ENCODE measurements at regions not wholly inside any gene's neighbourhood (a gene's known extent, or its start where the extent isn't known, plus 50 kb on each side); places are given as distances from the start of the nearest gene placed in this dataset.
A peak's percentile ranks its signal among the peaks of the same experiment; 100 is the strongest.

- 66 to 78% methylated on average over 4 of the region's 4 CpGs for WGBS, 2 donors
- no peak for DNase-seq (ENCODE audit: low spot score in 2 of 2)
- intact Hi-C loops (cut with DNase I; ENCODE audit: low total_unique reads), result loop anchor here (10.0 kb wide), 1 partner anchor 206 kb away; no protein-coding TSS in a partner anchor
- TF ChIP-seq CTCF (IDR thresholded peaks at IDR 0.05), result no peak
- TF ChIP-seq POLR2A (IDR thresholded peaks at IDR 0.05), result no peak
- no peak overlapping the region for H3K4me3 ChIP-seq (ENCODE audit: low read depth, poor library complexity, severe bottlenecking)
These were observed 111.5 kb upstream of the ZNF366 start for GRCh38 chr5:72618708-72619107.

- TF ChIP-seq POLR2A (IDR thresholded peaks at IDR 0.05) (no peak), CTCF (IDR thresholded peaks at IDR 0.05) (no peak)
- intact Hi-C loops (cut with DNase I; ENCODE audit: low total_unique reads), result loop anchor here (10.0 kb wide), 1 partner anchor 210 kb away; no protein-coding TSS in a partner anchor
- H3K4me3 ChIP-seq (ENCODE audit: low read depth, poor library complexity, severe bottlenecking), result no peak overlapping the region
- DNase-seq (ENCODE audit: low spot score in 2 of 2), result no peak
These were observed 107.9 kb upstream of the ZNF366 start for GRCh38 chr5:72615061-72615460.

- no peak for TF ChIP-seq CTCF (IDR thresholded peaks at IDR 0.05)
- TF ChIP-seq POLR2A (IDR thresholded peaks at IDR 0.05), result no peak
- no peak for DNase-seq (ENCODE audit: low spot score in 2 of 2)
- H3K4me3 ChIP-seq (ENCODE audit: low read depth, poor library complexity, severe bottlenecking), result no peak overlapping the region
- 70 to 76% methylated on average over 2 of the region's 2 CpGs for WGBS, 2 donors
- intact Hi-C loops (cut with DNase I; ENCODE audit: low total_unique reads), result loop anchor here (10.0 kb wide), 1 partner anchor 211 kb away; no protein-coding TSS in a partner anchor
These were observed 106.3 kb upstream of the ZNF366 start for GRCh38 chr5:72613515-72613914.

GRCh38 chr5:72612810-72613209, 105.6 kb upstream of the ZNF366 start:
- H3K4me3 ChIP-seq (ENCODE audit: low read depth, poor library complexity, severe bottlenecking), result no peak overlapping the region
- WGBS, 2 donors, result 87 to 89% methylated on average over 2 of the region's 2 CpGs
- intact Hi-C loops (cut with DNase I; ENCODE audit: low total_unique reads), result loop anchor here (10.0 kb wide), 1 partner anchor 212 kb away; no protein-coding TSS in a partner anchor
- no peak for TF ChIP-seq CTCF (IDR thresholded peaks at IDR 0.05)
- TF ChIP-seq POLR2A (IDR thresholded peaks at IDR 0.05), result no peak
- no peak for DNase-seq (ENCODE audit: low spot score in 2 of 2)

GRCh38 chr5:72611118-72611730, 104.0 kb upstream of the ZNF366 start:
- TF ChIP-seq CTCF (IDR thresholded peaks at IDR 0.05) (peak in 1 of 3 donors; percentile 44), POLR2A (IDR thresholded peaks at IDR 0.05) (no peak)
- whole genome bisulfite sequencing, 2 donors, result 21 to 22% methylated on average over 6 of the region's 6 CpGs
- intact Hi-C loops (cut with DNase I; ENCODE audit: low total_unique reads), result loop anchor here (10.0 kb wide), 1 partner anchor 214 kb away; no protein-coding TSS in a partner anchor
- peak; percentile 45 to 91 for DNase-seq (ENCODE audit: low spot score in 2 of 2)
- no peak overlapping the region for H3K4me3 ChIP-seq (ENCODE audit: low read depth, poor library complexity, severe bottlenecking)

GRCh38 chr5:72608926-72609325, 101.7 kb upstream of the ZNF366 start:
- DNase-seq (ENCODE audit: low spot score in 2 of 2), result no peak
- no peak overlapping the region for H3K4me3 ChIP-seq (ENCODE audit: low read depth, poor library complexity, severe bottlenecking)
- intact Hi-C loops (cut with DNase I; ENCODE audit: low total_unique reads), result no loop called here
- no peak for TF ChIP-seq POLR2A (IDR thresholded peaks at IDR 0.05)
- no peak for TF ChIP-seq CTCF (IDR thresholded peaks at IDR 0.05)
- 90 to 93% methylated on average over 3 of the region's 3 CpGs for WGBS, 2 donors

Measured in lower leg skin (tissue), 4 donors.